Suprapubic skin (tissue), 3 donors: ENCODE measurements at regions not wholly inside any gene's neighbourhood (a gene's known extent, or its start where the extent isn't known, plus 50 kb on each side); places are given as distances from the start of the nearest gene placed in this dataset.

ENCODE experiments used
- POLR2A ChIP-seq, 2 donors: fragments of 450-650 bp; IDR thresholded peaks; one replicate each; pipeline ENCODE4 v1.6.1; 2017; ENCODE audit warnings: antibody characterized with exemption in 2 of 2, mild to moderate bottlenecking in 2 of 2, moderate library complexity in 2 of 2
- TF ChIP-seq, protein P1 (sequence below), 2 donors: fragments of 200-600 bp in 1 of 2; fragments of 450-650 bp in 1 of 2; sonication (generic) in 1 of 2; IDR thresholded peaks; one replicate each; pipeline ENCODE4 v1.5.1; 2016 to 2019; ENCODE audit warnings: antibody characterized with exemption in 2 of 2, mild to moderate bottlenecking in 1 of 2, moderate library complexity in 1 of 2

DNA sequence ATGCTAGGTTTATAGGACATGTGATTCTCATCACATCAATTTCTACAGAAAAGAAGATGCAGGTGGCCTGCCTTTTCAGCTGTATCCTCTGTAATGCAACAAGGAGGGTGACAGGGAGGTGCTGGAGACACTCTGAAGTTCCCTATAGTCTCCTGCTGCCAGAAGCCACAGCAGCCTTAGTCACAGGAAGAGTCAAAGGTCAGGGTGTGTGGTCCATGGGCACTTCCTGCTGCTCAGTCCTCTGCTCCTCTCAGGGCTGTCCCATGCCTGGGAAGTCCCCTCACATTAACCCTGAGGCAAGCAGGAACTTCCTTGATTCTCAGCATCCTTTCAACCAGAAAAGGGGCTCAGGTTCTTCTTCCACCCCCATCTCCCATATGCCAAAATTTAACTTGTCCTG, 144.8 kb upstream of the FOXA2 start:
- TF ChIP-seq, protein P1, sequence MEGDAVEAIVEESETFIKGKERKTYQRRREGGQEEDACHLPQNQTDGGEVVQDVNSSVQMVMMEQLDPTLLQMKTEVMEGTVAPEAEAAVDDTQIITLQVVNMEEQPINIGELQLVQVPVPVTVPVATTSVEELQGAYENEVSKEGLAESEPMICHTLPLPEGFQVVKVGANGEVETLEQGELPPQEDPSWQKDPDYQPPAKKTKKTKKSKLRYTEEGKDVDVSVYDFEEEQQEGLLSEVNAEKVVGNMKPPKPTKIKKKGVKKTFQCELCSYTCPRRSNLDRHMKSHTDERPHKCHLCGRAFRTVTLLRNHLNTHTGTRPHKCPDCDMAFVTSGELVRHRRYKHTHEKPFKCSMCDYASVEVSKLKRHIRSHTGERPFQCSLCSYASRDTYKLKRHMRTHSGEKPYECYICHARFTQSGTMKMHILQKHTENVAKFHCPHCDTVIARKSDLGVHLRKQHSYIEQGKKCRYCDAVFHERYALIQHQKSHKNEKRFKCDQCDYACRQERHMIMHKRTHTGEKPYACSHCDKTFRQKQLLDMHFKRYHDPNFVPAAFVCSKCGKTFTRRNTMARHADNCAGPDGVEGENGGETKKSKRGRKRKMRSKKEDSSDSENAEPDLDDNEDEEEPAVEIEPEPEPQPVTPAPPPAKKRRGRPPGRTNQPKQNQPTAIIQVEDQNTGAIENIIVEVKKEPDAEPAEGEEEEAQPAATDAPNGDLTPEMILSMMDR (IDR thresholded peaks at IDR 0.05), result no peak
- TF ChIP-seq POLR2A (IDR thresholded peaks at IDR 0.05), result no peak
